ENCODE measurements at regions not wholly inside any gene's neighbourhood (a gene's known extent, or its start where the extent isn't known, plus 50 kb on each side); places are given as distances from the start of the nearest gene placed in this dataset.

DNA sequence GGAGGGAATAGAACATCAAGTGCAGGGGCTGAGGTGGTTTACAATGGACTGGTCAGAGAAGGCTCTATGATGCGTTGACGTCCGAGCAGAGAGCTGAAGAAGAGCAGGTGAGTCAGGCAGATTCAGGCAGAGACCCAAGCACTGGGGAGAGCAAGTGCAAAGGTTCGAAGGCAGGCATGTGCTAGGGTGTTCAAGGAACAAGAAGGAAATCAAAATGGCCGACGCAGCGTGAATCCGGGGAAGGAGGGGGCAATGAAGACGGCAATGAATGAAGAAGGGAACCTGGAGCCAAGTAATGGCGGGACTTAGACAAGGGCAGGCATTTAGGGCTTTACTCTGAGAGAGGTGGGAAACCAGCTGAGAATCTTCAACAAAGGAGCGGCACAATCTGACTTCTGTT is 56.8 kb upstream of the DCTD start (continued):
- TF ChIP-seq MGA (IDR thresholded peaks at IDR 0.05) (peak; percentile 56), BRCA1 (IDR thresholded peaks at IDR 0.05) (no peak), BRCA1 (CRISPR knock-in tag; IDR thresholded peaks at IDR 0.05) (no peak), RNF2 (IDR thresholded peaks at IDR 0.05) (no peak), C11orf30 (IDR thresholded peaks at IDR 0.05; ENCODE audit: low read depth) (peak; percentile 3; the same call in 1 of the 2 replicates), YY1 (IDR thresholded peaks at IDR 0.05; ENCODE audit: borderline replicate concordance in 1 of 3, control insufficient read depth in 1 of 3, extremely low read depth in 1 of 3, insufficient read depth in 3 of 3, insufficient read length in 1 of 3, insufficient replicate concordance in 2 of 3, low read depth in 1 of 3, low read length in 2 of 3) (peak in 2 of 3 experiments; percentile 49 to 82)
- TF ChIP-seq, protein P1, sequence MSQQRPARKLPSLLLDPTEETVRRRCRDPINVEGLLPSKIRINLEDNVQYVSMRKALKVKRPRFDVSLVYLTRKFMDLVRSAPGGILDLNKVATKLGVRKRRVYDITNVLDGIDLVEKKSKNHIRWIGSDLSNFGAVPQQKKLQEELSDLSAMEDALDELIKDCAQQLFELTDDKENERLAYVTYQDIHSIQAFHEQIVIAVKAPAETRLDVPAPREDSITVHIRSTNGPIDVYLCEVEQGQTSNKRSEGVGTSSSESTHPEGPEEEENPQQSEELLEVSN (IDR thresholded peaks at IDR 0.05; ENCODE audit: borderline replicate concordance in 1 of 2, extremely low read depth in 1 of 2, insufficient read depth in 1 of 2, insufficient read length in 1 of 2, low read depth in 1 of 2, low read length in 1 of 2, poor library complexity in 1 of 2, severe bottlenecking in 1 of 2) = peak in 1 of 2 experiments; percentile 39

Measured in K562 (cell line).